NAMALWA (cell line): ENCODE measurements at regions not wholly inside any gene's neighbourhood (a gene's known extent, or its start where the extent isn't known, plus 50 kb on each side); places are given as distances from the start of the nearest gene placed in this dataset.

Experiments used
- DNase-seq: peaks from one replicate; pipeline ENCODE4 v3.0.0-alpha.2; 2015; ENCODE audit warnings: low spot score

- no peak for DNase-seq
Observed at GRCh38 chr2:241943209-241943850, 73.8 kb downstream of the RTP5 start.

GRCh38 chr2:241943961-241944575, 74.5 kb downstream of the RTP5 start:
- no peak for DNase-seq

DNA sequence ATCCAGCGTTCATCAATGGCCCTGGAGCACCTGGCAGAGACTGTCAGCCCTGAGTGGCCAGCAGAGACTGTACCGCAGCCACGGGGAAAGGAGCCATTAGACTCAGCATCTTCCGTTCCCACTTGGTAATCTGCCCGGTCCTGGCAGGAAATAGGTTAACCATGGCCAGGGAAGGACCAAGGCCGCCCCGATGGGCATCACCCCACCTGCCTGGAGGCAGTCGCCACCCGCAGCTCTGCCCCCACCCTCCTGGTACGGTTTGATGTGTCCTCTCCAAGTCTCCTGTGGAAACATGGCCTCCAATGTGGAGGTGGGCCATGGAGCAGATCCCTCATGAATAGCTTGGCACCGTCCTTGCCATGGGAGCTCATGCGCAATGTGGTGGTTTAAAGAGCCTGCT, 75.3 kb downstream of the RTP5 start:
- no peak for DNase-seq

DNA sequence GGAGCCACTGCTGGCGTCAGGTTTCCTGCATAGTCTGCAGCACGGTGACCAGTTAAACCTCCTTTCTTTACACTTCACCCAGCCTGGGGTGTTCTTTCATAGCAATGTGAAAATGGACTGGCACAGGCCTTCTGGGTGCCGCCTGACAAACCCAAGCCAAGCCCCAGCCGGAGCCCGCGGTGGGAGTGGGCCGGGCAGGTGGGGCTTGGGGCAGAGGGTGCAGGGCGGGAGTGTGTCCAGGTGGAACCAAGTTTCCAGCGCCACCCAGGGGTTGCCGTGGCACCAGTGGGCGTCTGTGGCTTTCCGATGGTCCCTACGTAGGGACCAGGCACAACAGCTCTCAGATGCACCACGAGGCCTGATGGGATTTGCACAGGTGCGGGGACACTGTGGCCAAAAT, 75.8 kb downstream of the RTP5 start:
- DNase-seq: no peak

DNA sequence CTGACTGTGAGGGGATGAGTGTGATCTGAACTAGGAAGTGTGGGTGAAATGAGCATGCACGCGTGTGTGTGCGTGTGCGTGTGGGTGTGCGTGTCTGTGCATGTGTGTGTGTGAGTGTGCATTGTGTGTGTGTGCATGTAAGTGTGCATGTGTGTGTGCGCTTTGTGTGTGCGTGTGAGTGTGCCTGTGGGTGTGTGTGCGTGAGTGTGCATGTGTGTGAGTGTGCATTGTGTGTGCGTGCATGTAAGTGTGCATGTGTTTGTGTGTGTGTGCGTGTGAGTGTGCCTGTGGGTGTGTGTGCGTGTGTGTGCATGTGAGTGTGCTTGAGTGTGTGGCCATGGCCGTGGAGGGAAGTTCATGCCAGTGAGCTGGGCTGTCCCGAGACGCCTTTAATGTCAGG, 76.3 kb downstream of the RTP5 start:
- DNase-seq: no peak

- no peak for DNase-seq
Observed at GRCh38 chr2:241946306-241947003, 76.9 kb downstream of the RTP5 start.

- DNase-seq: no peak
Observed at GRCh38 chr2:241947004-241947350, 77.4 kb downstream of the RTP5 start.

DNA sequence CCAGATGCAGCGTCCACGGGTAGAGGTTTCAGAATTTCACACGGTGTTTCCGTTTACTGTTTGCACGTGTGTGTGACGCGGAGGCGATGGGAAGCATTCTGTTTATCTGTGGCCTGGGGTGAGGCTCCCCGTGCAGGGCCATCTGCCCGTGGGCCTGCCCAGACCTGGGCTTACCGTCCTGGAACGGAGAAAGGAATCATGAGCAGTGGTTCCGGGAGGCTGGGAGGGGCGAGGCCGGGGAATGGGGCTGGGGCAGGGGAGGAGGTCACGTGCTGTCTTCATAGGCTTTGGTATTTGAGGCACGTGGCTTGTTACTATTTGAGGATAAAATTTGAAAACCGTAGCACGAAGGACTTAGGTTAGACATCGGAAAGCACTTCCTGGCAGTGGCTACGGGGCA, 77.9 kb downstream of the RTP5 start:
- DNase-seq: no peak

GRCh38 chr2:241947876-241948275, 78.3 kb downstream of the RTP5 start:
- DNase-seq: no peak

GRCh38 chr2:241948299-241948897, 78.9 kb downstream of the RTP5 start:
- no peak for DNase-seq

DNA sequence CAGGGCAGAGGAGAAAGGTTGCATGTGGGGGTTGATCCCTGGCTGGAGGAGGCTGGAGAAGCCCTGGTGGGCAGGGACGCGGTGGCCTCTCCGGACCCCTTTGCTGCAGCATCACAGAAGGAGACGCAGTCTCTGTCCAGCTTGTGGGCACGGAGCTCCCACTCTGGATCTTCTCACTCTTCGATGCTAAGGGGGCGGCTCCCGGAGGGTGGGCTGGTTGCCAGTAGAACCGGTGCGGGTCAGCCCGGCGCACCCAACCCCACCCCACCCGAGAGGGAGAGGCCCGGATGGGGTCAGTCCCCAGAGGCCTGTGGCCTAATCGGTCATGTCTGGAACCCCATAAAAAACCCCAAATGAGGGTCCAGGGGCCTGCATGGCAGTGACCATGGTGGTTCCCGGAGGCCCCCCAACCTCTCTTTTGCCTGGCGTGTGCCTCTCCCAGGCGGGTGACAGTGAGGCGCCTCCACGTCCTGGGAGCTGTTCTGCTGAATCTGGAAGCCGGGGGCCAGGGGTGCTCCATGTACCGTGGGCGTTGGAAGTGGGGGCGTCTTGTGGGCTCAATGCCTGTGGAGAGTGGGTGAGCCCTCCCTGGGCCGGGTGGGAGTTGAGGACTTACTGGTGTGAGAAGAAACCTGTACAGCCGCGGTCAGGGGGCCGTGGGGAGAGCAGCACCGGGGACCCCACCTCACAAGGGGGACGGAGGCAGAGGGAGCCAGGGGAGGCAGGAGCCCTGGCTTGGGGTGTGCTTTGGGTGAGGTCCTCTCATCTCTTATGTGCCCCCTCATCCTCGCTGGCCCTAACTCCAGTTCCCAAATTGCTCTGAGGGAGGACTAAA, 79.6 kb downstream of the RTP5 start:
- DNase-seq: no peak

- no peak for DNase-seq
Observed at GRCh38 chr2:241949736-241950412, 80.3 kb downstream of the RTP5 start.

DNA sequence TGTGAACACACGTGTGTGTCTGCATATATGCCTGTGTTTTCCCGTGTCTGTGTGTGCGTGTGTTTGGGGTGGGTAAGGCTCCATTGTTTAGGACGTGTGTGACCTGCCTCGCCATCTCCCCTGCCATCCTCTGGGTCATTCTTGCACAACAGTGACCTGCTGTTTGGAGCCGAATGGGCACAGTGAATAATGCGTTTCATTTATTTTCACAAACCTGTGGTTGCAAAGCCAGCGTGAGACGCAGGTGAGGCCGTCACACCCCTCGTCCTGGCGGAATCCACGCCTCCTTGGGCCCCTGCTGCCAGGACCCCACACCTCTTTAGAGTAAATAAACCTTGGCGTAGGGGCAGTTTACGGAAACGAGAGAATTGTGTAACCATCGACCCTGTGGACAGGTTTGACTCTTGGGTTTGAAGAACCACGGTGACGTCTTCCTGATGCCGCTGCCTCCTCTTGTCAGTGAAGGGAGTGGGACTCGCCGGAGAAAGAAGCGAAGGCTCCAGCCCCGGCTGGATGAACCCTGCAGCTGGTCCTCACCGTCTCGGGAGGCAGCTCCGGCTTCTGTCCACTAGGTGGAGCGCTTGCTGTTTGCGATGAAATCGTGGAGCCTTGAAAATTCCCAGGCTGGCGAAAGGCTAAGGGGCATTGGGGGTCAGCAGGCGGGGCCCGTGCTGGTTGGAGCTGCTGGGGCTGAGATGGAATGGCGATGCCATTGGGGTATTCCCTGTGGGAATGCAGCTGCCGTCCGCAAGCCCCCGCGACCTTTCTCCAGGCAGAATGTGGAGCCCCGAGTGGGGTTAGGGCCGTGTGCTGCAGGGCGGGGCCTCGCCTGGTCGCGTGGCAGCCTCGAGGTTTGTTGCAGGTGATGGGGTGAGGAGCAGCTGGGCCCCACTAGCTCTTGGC, 81.1 kb downstream of the RTP5 start:
- DNase-seq: peak; percentile 66

DNA sequence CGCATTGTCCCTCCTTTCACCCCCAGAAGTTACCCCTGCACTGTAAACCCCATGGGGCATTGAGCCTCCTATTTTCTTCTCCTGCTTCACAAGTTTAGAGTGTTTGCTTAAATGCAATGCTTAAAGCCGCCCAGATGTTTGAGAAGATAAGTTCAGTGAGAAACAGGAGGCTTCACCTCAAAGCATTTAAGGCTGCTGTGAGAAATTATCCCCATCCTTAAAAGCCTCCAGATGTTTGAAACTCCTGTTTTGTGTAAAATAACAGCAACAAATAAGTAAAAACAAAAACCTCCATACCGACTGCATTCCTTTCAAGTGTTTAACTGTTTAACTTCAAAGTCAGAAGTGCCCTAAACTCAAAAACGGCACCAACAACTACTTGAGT, 81.8 kb downstream of the RTP5 start:
- no peak for DNase-seq

- DNase-seq: no peak
Observed at GRCh38 chr2:241951920-241952319, 82.4 kb downstream of the RTP5 start.

DNA sequence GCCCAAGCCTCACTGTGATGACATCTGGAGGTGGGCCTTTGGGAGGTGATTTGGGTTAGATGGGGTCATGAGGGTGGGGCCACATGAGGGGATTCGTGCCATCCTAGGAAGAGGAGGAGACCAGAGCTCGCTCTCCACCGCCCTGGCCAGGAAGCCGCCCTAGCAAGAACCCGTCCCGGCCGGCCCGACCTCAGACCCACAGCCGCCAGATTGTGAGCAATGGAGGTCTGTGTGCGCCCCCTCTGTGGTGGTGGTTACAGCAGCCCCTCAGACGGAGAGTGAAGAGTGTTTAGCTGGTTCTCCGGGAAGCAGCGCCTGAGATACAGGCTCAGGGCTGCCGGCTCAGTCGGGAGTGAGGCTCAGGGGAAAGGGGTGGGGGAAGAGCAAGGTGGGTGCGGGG, 83.3 kb downstream of the RTP5 start:
- no peak for DNase-seq

DNA sequence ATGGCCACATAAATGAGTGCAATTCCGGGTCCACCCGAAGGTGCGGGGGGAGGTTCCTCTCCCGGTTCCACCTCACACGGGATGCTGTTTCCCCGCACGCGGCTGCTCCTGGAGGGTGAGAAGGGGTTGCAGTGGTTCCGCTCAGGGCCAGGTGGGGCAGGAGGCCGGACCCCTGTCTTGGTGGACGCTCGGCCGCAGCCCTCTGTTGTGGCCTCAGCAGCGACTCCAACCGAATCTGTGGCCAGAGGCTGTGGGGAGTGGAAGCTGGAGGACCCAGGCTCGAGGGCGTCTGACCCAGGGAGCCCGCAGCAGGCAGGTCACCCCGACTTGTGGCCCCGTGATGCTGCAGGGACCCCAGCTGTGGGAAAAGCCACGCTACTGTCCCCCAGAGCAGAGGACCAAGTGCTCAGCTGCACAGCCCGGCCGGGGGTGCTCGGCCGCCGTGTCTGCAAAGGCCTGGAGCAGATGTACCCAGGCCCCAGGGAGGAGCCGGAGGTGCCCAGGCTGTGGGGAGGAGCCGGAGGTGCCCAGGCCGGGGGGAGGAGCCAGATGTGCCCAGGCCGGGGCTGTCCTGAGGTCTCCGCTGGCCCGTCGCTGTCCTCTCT, 83.9 kb downstream of the RTP5 start:
- no peak for DNase-seq

- DNase-seq: no peak
Observed at GRCh38 chr2:241956521-241957110, 87.1 kb downstream of the RTP5 start.

DNA sequence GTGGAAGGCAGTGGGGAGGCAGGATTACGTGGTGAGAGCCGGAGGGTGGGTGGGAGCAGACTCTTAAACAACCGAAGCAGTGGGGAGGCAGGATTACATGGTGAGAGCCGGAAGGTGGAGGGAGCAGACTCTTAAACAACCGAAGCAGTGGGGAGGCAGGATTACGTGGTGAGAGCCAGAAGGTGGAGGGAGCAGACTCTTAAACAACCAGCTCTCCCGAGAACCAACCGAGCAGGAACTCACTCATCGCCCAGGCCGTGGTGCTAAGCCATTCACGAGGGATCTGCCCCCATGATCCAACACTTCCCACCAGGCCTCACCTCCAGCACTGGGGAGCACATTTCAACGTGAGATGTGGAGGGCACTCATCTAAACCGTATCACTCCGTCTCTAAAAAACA, 87.7 kb downstream of the RTP5 start:
- no peak for DNase-seq
